Prostate gland (tissue), 2 donors: ENCODE measurements at regions not wholly inside any gene's neighbourhood (a gene's known extent, or its start where the extent isn't known, plus 50 kb on each side); places are given as distances from the start of the nearest gene placed in this dataset.

Source experiments
- DNase-seq: peaks from one replicate; pipeline ENCODE4 v3.0.0-alpha.2; 2019; ENCODE audit warnings: low spot score
- H3K27ac ChIP-seq, 2 donors: fragments of 200-600 bp; sonication (generic); 2 replicates each; pipeline ENCODE4 v1.5.1; 2017 to 2019
- H3K27me3 ChIP-seq: fragments of 200-600 bp; sonication (generic); replicated peaks from 2 replicates; pipeline ENCODE4 v1.5.1; 2019; ENCODE audit not compliant: insufficient read depth
- H3K36me3 ChIP-seq, 2 donors: fragments of 200-600 bp; sonication (generic); 1 replicate in 1 of 2; 2 replicates in 1 of 2; pipeline versions ENCODE4 v1.5.1 to v1.8.1; 2017 to 2019
- H3K4me1 ChIP-seq: fragments of 200-600 bp; sonication (generic); replicated peaks from 2 replicates; pipeline ENCODE4 v1.5.1; 2019
- H3K4me3 ChIP-seq, 2 donors: fragments of 200-600 bp; sonication (generic); 2 replicates each; pipeline ENCODE4 v1.5.1; 2017 to 2019
- H3K9me3 ChIP-seq: fragments of 200-600 bp; sonication (generic); 2 replicates; pipeline ENCODE4 v1.5.1; 2017
- POLR2A ChIP-seq: fragments of 450-650 bp; IDR thresholded peaks from one replicate; pipeline ENCODE4 v1.6.1; 2016; ENCODE audit warnings: antibody characterized with exemption, mild to moderate bottlenecking
- POLR2AphosphoS5 ChIP-seq: sonication (generic); formaldehyde crosslinking; IDR thresholded peaks from one replicate; pipeline ENCODE4 v1.6.1; 2017; ENCODE audit warnings: antibody characterized with exemption
- WGBS: methylation state at CpG from one replicate; pipeline ENCODE4 v1.1.5; 2018; 5-methylcytosine and 5-hydroxymethylcytosine counted together
- intact Hi-C: fragments of 100-400 bp; cut with DNase I; formaldehyde crosslinking; loops from one replicate; pipeline ENCODE4 v1.14.2; 2022
- TF ChIP-seq, protein P1 (sequence below), 4 experiments: fragments of 200-600 bp in 2 of 4; fragments of 450-650 bp in 2 of 4; sonication (generic) in 2 of 4; IDR thresholded peaks; 1 replicate in 3 of 4; 2 replicates in 1 of 4; pipeline ENCODE4 v1.5.1; 2016 to 2019; ENCODE audit warnings: antibody characterized with exemption in 4 of 4, mild to moderate bottlenecking in 2 of 4, moderate library complexity in 2 of 4

DNA sequence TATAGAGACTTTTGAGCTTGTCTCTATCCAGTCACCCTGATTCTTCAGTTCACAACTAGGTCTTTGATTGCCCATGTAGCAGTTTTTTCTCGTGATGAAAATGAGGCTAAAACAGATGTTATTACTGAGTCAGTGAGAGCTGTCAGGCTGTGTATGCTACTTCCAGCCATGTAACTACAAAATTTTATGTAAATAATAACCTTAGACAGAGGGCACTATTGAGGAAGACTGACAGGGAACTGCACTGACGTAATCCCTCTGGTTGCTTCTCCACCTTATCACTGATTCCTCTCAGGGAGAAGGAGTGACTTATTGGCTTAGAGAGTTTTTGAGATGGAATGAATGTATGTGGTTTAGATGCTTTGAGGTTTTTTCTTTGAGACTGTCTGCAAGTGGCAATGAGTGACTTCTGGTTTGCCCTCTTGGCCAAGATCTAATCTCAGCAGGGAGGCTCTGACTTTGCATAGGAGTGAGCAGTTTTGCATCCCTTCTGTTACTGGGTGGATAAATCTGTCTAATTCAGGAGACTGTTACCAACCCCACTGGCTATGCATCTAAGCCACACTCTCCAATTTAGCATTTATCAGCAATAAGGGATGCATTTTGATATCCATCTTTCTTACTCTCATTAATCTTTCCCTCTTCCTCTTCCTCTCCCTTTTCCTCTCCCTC lies 555.2 kb upstream of the FANCL start:
- DNase-seq = no peak
- WGBS = 79% methylated on average over 2 of the region's 2 CpGs
- TF ChIP-seq POLR2AphosphoS5 (no peak), POLR2A (no peak)
- TF ChIP-seq, protein P1, sequence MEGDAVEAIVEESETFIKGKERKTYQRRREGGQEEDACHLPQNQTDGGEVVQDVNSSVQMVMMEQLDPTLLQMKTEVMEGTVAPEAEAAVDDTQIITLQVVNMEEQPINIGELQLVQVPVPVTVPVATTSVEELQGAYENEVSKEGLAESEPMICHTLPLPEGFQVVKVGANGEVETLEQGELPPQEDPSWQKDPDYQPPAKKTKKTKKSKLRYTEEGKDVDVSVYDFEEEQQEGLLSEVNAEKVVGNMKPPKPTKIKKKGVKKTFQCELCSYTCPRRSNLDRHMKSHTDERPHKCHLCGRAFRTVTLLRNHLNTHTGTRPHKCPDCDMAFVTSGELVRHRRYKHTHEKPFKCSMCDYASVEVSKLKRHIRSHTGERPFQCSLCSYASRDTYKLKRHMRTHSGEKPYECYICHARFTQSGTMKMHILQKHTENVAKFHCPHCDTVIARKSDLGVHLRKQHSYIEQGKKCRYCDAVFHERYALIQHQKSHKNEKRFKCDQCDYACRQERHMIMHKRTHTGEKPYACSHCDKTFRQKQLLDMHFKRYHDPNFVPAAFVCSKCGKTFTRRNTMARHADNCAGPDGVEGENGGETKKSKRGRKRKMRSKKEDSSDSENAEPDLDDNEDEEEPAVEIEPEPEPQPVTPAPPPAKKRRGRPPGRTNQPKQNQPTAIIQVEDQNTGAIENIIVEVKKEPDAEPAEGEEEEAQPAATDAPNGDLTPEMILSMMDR (IDR thresholded peaks at IDR 0.05) = no peak
- Histone ChIP-seq H3K9me3 (no peaks in the 10 kb centered on the region), H3K36me3 (no peaks in the 10 kb centered on the region), H3K4me1 (no peaks in the 10 kb centered on the region), H3K27me3 (no peaks in the 10 kb centered on the region), H3K27ac (no peak overlapping the region), H3K4me3 (no peak overlapping the region)
- intact Hi-C loops = no loop called here

DNA sequence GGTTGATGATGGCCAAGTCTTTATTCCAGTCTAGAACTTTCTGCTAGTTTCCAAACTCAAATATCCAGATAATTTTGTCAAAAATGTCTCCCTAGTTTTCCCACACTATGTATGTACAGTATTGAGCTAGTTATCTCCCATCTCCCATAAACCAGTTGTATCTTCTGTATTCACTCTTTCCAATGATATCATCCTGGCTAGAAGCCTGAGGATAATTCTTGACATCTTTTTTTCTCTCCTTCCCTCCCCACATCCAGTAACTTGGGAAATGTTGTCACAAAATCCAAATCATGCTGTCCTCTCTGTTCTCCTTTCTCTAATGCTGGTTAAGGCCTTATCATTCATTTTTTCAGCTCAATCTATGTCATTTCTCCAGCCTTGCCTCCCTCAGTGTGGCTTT lies 553.8 kb upstream of the FANCL start:
- TF ChIP-seq, protein P1 (IDR thresholded peaks at IDR 0.05) = no peak
- TF ChIP-seq POLR2AphosphoS5 (no peak), POLR2A (no peak)
- H3K9me3 ChIP-seq = no peaks in the 10 kb centered on the region
- H3K4me1 ChIP-seq = no peaks in the 10 kb centered on the region
- H3K36me3 ChIP-seq = no peaks in the 10 kb centered on the region
- DNase-seq = no peak
- H3K27ac ChIP-seq = no peak overlapping the region
- intact Hi-C loops = no loop called here
- H3K27me3 ChIP-seq = no peaks in the 10 kb centered on the region
- no peak overlapping the region for H3K4me3 ChIP-seq

DNA sequence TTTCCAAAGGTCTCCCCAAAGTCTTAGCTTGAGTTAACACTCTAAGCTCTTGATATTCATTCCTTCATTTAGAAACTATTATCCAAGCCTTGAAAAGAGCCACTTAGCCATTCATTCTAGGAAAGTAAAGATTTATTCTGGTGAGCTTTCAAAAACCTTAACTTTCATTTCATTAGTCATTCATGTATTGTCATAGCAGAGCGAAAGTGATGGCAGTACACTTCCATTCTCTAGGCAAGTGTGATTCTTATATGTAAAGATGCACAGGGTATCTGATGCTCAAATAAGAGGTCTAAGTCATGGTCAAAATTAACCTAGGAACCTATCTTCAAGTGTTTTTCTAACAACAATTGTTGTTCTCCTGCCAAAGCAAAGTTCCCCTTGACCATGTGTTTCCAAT lies 553.0 kb upstream of the FANCL start:
- Histone ChIP-seq H3K36me3 (no peaks in the 10 kb centered on the region), H3K27me3 (no peaks in the 10 kb centered on the region), H3K4me3 (no peak overlapping the region), H3K4me1 (no peaks in the 10 kb centered on the region), H3K27ac (no peak overlapping the region), H3K9me3 (no peaks in the 10 kb centered on the region)
- TF ChIP-seq, protein P1 (IDR thresholded peaks at IDR 0.05) = no peak
- TF ChIP-seq POLR2AphosphoS5 (no peak), POLR2A (no peak)
- intact Hi-C loops = no loop called here
- 96% methylated on average over 1 of the region's 1 CpG for WGBS
- DNase-seq = no peak

DNA sequence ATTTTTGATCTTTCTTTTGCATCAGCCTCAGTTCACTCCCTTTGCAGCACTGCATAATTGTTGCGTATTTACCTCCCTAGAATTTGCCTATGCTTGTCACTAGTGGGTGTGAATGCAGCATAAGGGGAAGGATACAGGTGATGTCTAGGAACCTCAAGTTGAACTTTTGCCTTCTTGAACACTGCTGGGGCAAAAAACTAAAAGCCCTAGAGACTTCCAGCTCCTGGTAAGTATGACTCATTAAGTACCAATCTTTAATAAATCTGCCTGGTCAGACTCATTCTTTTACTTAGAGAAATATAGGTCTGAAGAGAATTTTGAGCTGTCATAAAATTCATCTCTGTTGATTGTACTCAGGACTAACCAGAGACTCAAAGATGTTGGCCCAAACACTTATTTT lies 547.3 kb upstream of the FANCL start:
- DNase-seq = no peak
- Histone ChIP-seq H3K4me1 (no peaks in the 10 kb centered on the region), H3K27me3 (no peaks in the 10 kb centered on the region), H3K36me3 (no peaks in the 10 kb centered on the region), H3K27ac (no peak overlapping the region), H3K4me3 (no peak overlapping the region), H3K9me3 (no peaks in the 10 kb centered on the region)
- WGBS = 96% methylated on average over 1 of the region's 1 CpG
- TF ChIP-seq POLR2AphosphoS5 (no peak), POLR2A (no peak)
- TF ChIP-seq, protein P1 (IDR thresholded peaks at IDR 0.05) = no peak
- intact Hi-C loops = no loop called here

DNA sequence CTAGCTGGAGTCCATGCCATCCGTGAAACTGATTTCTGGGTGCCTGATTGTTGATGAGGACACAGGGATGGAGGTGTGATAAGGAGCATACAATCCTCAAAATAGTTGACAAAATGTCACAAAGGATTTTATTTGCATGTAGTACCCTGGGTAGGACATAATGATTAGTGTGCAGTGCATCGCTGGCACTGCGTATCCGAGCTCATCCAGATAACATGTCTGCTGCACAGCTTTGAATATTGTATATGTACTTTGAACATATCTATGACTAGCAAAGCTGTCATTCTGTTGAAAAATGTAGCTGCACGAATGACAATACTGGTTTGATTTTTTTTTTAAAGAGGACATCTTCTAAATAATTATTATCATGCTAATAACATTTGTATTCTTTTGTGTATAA lies 529.7 kb upstream of the FANCL start:
- H3K27ac ChIP-seq = no peak overlapping the region
- H3K4me1 ChIP-seq = no peaks in the 10 kb centered on the region
- H3K36me3 ChIP-seq = no peaks in the 10 kb centered on the region
- no peak overlapping the region for H3K4me3 ChIP-seq
- H3K27me3 ChIP-seq = no peaks in the 10 kb centered on the region
- TF ChIP-seq POLR2A (no peak), POLR2AphosphoS5 (no peak)
- TF ChIP-seq, protein P1 (IDR thresholded peaks at IDR 0.05) = no peak
- intact Hi-C loops = no loop called here
- DNase-seq = no peak
- H3K9me3 ChIP-seq = no peaks in the 10 kb centered on the region
- WGBS = 94% methylated on average over 5 of the region's 5 CpGs
